ENCODE measurements at regions not wholly inside any gene's neighbourhood (a gene's known extent, or its start where the extent isn't known, plus 50 kb on each side); places are given as distances from the start of the nearest gene placed in this dataset.
A peak's percentile ranks its signal among the peaks of the same experiment; 100 is the strongest.
"Not testable (repeated sequence)": the region's sequence is repeated elsewhere in the genome, so short reads cannot be mapped to it uniquely, and the experiment has no call there.

DNA sequence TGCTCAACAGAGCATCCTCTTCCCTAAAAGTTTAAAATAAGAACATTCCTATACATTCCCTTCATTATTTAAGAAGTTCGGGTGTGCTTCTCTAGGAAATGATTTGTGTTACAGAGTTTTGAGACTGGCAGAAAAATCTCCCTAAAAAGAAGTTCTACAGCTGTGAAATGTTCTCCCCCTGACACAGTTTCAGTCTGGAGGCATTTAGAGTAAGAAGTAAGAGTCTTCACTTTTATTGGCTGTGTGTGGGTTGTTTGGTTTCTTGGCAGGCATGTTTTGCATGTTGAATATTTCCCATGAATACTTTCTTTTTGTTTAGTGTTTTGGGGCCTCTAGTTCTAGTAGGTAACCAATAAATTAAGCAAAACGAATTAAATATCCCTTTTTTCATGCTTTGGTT is 195.9 kb downstream of the TENT5A start:
- TF ChIP-seq FOXP2 (optimal IDR thresholded peaks at IDR 0.05; ENCODE audit: control extremely low read depth, extremely low read length, insufficient read depth) = no peak
- no peak; the same call in 1 of the 2 replicates for TF ChIP-seq POLR2AphosphoS5 (IDR thresholded peaks at IDR 0.05; ENCODE audit: borderline replicate concordance, low read depth, low read length)
- TF ChIP-seq EZH2 (IDR thresholded peaks at IDR 0.05) = no peak
- 0 out of 2 replicates have a peak overlapping the region, but pooled peaks have one; percentile 12 for H3K27ac ChIP-seq
- no peaks in the 10 kb centered on the region for H3K36me3 ChIP-seq (ENCODE audit: insufficient read depth, low read length)
- H3K9ac ChIP-seq (ENCODE audit: insufficient read length) = no peak overlapping the region
- H3K4me3 ChIP-seq = no peak overlapping the region
- DNase-seq (ENCODE audit: low read depth, low spot score) = no peak
- no peaks in the 10 kb centered on the region for H3K9me3 ChIP-seq (ENCODE audit: low read depth, low read length)

DNA sequence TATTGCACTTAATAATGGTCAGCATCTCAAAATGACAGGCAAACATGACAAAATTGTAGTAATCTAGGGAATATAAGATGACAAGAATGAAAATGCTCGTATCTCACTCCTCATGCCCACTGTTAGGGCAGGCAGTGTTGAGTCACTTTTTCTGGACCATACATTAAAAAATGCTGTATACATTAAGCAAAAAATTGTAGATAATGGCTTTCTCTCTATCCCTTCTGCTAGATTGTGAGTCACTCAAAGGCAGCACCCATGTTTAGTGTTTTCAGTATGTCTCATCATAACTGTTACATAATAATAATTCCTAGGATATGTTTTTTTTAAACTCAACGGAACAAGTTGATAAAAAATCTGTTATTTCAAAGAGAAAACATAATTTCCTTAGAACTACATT is 199.3 kb downstream of the TENT5A start:
- no peak overlapping the region for H3K4me3 ChIP-seq
- H3K9me3 ChIP-seq (ENCODE audit: low read depth, low read length) = no peaks in the 10 kb centered on the region
- no peak overlapping the region for H3K27ac ChIP-seq
- H3K36me3 ChIP-seq (ENCODE audit: insufficient read depth, low read length) = no peaks in the 10 kb centered on the region
- TF ChIP-seq FOXP2 (optimal IDR thresholded peaks at IDR 0.05; ENCODE audit: control extremely low read depth, extremely low read length, insufficient read depth) (no peak), EZH2 (IDR thresholded peaks at IDR 0.05) (no peak), POLR2AphosphoS5 (IDR thresholded peaks at IDR 0.05; ENCODE audit: borderline replicate concordance, low read depth, low read length) (no peak)
- no peak for DNase-seq (ENCODE audit: low read depth, low spot score)
- H3K9ac ChIP-seq (ENCODE audit: insufficient read length) = no peak overlapping the region

DNA sequence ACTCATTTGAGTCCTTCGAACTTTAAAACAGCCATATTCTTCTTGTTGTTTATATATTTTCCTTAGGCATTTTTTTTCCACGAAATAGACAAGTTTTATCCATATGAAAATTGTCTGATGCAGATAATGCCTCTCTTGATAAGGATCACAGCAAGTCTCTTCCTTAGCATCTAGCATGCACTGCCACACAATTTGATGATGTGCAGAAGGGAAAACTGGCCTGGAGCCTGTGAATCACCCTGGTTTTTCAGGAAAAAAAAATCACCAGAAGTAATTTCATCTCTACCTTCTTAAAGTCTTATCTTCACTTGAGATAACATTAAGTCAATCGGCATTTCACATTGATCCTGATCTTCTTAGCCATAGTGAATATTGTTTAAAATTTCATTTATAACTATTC is 199.8 kb downstream of the TENT5A start:
- TF ChIP-seq POLR2AphosphoS5 (IDR thresholded peaks at IDR 0.05; ENCODE audit: borderline replicate concordance, low read depth, low read length) (no peak), EZH2 (IDR thresholded peaks at IDR 0.05) (no peak), FOXP2 (optimal IDR thresholded peaks at IDR 0.05; ENCODE audit: control extremely low read depth, extremely low read length, insufficient read depth) (no peak)
- Histone ChIP-seq H3K36me3 (ENCODE audit: insufficient read depth, low read length) (no peaks in the 10 kb centered on the region), H3K9me3 (ENCODE audit: low read depth, low read length) (no peaks in the 10 kb centered on the region), H3K27ac (no peak overlapping the region), H3K4me3 (no peak overlapping the region), H3K9ac (ENCODE audit: insufficient read length) (no peak overlapping the region)
- DNase-seq (ENCODE audit: low read depth, low spot score) = no peak

DNA sequence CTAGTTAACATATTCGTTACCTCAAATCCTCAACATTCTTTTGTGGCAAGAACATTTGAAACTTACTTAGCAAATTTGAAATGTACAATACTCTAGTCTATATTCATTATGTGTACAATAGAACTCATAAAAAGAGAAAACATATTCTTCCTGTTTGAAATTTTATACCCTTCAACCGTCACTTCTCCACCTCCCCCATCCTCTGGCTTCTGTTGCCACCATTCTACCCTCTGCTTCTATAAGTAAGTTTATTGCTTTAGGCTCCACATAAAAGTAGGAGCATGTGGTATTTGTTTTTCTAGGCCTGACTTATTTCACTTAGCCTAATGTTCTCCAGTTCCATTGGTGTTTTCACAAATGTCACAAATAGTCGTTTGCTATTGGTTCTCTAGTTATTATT is 205.3 kb downstream of the TENT5A start:
- Histone ChIP-seq H3K9ac (ENCODE audit: insufficient read length) (no peak overlapping the region), H3K27ac (no peak overlapping the region), H3K4me3 (no peak overlapping the region), H3K9me3 (ENCODE audit: low read depth, low read length) (no peaks in the 10 kb centered on the region), H3K36me3 (ENCODE audit: insufficient read depth, low read length) (no peaks in the 10 kb centered on the region)
- DNase-seq (ENCODE audit: low read depth, low spot score) = no peak
- TF ChIP-seq FOXP2 (optimal IDR thresholded peaks at IDR 0.05; ENCODE audit: control extremely low read depth, extremely low read length, insufficient read depth) (no peak), POLR2AphosphoS5 (IDR thresholded peaks at IDR 0.05; ENCODE audit: borderline replicate concordance, low read depth, low read length) (no peak), EZH2 (IDR thresholded peaks at IDR 0.05) (no peak)

DNA sequence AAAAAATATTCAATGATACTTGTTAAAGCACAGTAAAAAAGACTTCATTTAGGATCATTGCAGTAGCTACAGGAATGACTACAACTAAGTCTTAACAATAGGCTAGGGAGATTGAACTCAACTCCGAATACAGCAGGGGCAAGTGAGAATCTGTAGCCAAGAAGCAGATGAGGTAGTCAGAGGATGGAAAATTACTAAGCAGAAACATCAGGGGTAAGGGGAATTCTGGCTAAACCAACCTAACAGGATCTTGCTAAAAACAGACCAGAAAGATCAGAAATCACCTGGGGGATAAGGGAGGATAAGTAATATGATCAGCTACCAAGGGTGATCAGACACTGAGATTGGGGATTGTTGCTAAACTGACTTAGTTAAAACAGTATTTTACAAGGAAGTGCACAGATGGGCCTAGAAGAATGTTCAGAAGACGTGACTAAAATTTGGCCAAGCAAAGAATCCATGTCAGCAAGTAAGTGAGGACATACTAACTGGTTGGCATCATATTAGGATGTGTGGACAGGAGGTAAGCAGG is 217.5 kb downstream of the TENT5A start:
- Histone ChIP-seq H3K27ac (no peak overlapping the region), H3K9me3 (ENCODE audit: low read depth, low read length) (no peaks in the 10 kb centered on the region; the same call in 1 of the 2 replicates), H3K9ac (ENCODE audit: insufficient read length) (no peak overlapping the region), H3K36me3 (ENCODE audit: insufficient read depth, low read length) (no peaks in the 10 kb centered on the region), H3K4me3 (no peak overlapping the region)
- no peak for TF ChIP-seq POLR2AphosphoS5 (IDR thresholded peaks at IDR 0.05; ENCODE audit: borderline replicate concordance, low read depth, low read length)
- TF ChIP-seq FOXP2 (optimal IDR thresholded peaks at IDR 0.05; ENCODE audit: control extremely low read depth, extremely low read length, insufficient read depth) = no peak
- no peak for TF ChIP-seq EZH2 (IDR thresholded peaks at IDR 0.05)
- DNase-seq (ENCODE audit: low read depth, low spot score) = no peak

DNA sequence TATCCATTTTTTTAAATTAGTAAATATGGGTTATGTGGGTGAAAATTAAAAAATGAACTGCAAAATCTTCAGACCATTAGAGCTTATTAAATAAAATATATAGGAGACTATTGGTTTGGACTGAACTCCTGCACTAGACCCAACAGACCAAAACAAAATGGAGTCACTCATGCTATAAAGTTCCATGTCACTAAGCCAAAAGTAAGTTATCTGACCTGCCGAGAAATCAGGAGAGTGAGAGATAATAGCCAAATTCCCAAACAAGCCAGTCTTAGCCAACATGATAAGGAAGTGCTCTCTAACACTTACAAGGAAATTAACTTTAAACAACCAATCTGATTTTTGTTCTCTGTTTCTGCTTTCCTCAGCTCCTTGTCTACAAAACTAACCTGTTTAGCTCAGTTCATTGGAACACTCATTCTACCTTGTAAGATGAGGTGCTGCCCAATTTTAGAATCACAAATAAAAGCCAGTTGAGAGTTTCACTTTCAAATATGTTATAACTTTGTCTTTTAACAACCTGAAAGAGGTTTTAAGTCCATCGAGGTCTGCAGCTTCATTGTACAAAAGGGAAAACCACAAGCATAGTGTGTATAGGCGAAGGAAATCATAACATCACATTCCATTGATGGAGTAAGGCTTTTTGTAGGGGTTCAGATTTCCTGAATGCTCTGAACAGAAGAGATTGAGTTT is 220.5 kb downstream of the TENT5A start:
- Histone ChIP-seq H3K36me3 (ENCODE audit: insufficient read depth, low read length) (no peaks in the 10 kb centered on the region), H3K9me3 (ENCODE audit: low read depth, low read length) (no peaks in the 10 kb centered on the region; the same call in 1 of the 2 replicates), H3K9ac (ENCODE audit: insufficient read length) (no peak overlapping the region), H3K27ac (no peak overlapping the region), H3K4me3 (no peak overlapping the region)
- DNase-seq (ENCODE audit: low read depth, low spot score) = no peak
- TF ChIP-seq FOXP2 (optimal IDR thresholded peaks at IDR 0.05; ENCODE audit: control extremely low read depth, extremely low read length, insufficient read depth) (no peak), EZH2 (IDR thresholded peaks at IDR 0.05) (no peak), POLR2AphosphoS5 (IDR thresholded peaks at IDR 0.05; ENCODE audit: borderline replicate concordance, low read depth, low read length) (no peak)

DNA sequence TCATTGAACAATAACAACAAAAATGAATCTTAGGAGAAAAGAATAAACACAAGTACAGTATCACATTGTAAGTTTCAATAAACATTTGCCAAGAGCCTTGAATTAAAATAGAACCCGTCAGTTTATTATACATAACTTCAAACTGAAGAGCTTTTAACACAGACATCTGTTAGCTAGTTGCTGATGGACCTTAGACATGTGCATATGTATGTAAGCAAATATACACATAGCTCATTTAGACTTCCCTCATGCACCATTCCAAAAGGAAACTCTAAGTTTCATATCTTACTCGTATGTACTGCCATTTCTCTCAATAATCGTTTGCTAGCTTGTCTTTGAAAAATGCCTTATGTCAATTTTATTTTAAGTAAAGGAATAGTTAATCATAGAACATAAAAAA is 235.0 kb downstream of the TENT5A start:
- H3K9me3 ChIP-seq (ENCODE audit: low read depth, low read length) = no peaks in the 10 kb centered on the region
- TF ChIP-seq POLR2AphosphoS5 (IDR thresholded peaks at IDR 0.05; ENCODE audit: borderline replicate concordance, low read depth, low read length) (no peak), EZH2 (IDR thresholded peaks at IDR 0.05) (no peak), FOXP2 (optimal IDR thresholded peaks at IDR 0.05; ENCODE audit: control extremely low read depth, extremely low read length, insufficient read depth) (no peak)

DNA sequence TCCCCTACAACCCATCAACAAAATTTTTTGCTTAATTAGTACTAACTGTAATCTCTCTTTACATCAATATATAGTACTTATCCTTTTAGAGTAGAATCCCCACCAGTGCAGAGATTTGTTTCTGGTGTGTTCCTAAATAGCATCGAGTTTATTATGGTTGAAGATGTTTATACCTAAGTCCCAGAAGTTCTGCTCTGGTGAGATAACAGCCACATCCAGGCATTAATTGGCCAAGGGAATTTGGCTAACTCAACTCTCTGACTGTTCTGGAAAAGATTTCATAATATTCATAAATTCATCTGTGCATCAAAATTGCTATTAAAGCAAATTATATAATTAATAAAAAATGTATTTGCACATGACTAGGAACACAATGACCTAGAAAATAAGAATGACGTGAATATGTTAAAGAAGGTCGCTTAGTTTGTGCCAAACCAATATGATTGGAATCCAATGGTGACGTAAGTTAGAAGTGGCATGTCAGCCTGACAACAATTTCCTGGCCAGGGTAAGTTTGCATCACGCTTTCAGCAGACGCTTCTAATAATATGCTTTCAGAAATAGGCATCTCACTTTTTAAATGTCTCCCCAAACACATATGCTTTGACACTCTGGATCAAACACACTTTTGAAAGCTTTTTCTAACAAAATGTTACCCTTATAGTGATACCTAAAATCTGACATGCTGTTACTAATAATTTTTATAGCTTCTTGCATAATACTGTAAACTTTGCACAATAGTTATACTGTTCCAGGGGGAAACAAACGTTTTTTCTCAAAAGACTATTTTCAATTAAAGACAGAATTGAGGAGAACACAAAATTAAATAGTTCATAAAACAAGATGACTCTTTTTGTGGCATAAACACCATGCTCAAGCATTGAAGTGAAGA is 236.7 kb downstream of the TENT5A start:
- Histone ChIP-seq H3K4me3 (no peak overlapping the region), H3K27ac (peak overlapping the region; percentile 57)
- no peak for DNase-seq (ENCODE audit: low read depth, low spot score)

More for the DNA sequence above, 235.0 kb downstream of the TENT5A start:
- Histone ChIP-seq H3K27ac (no peak overlapping the region), H3K9ac (ENCODE audit: insufficient read length) (no peak overlapping the region), H3K36me3 (ENCODE audit: insufficient read depth, low read length) (no peaks in the 10 kb centered on the region), H3K4me3 (no peak overlapping the region)
- no peak for DNase-seq (ENCODE audit: low read depth, low spot score)

DNA sequence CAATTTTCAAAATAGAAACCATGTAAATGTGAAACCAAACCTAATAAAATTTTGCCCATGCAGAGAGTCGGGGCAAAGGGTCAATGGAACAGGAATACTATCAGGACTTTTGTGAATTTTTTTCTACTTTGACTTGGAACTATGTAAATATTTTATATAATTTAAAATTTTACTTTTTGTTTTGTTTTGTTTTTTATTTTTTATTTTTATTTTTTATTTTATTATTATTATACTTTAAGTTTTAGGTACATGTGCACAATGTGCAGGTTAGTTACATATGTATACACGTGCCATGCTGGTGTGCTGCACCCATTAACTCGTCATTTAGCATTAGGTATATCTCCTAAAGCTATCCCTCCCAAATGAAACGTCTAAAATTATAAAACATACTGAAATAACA is 238.3 kb downstream of the TENT5A start:
- DNase-seq (ENCODE audit: low read depth, low spot score); H3K27ac ChIP-seq; H3K36me3 ChIP-seq (ENCODE audit: insufficient read depth, low read length); H3K9me3 ChIP-seq (ENCODE audit: low read depth, low read length); H3K4me3 ChIP-seq; H3K9ac ChIP-seq (ENCODE audit: insufficient read length): not testable (repeated sequence)

More for the DNA sequence above, 236.7 kb downstream of the TENT5A start:
- H3K36me3 ChIP-seq (ENCODE audit: insufficient read depth, low read length) = no peaks in the 10 kb centered on the region
- H3K9me3 ChIP-seq (ENCODE audit: low read depth, low read length) = no peaks in the 10 kb centered on the region
- TF ChIP-seq EZH2 (IDR thresholded peaks at IDR 0.05) = no peak
- TF ChIP-seq POLR2AphosphoS5 (IDR thresholded peaks at IDR 0.05; ENCODE audit: borderline replicate concordance, low read depth, low read length) = no peak
- TF ChIP-seq FOXP2 (optimal IDR thresholded peaks at IDR 0.05; ENCODE audit: control extremely low read depth, extremely low read length, insufficient read depth) = no peak
- H3K9ac ChIP-seq (ENCODE audit: insufficient read length) = no peak overlapping the region
